ENCODE measurements at regions not wholly inside any gene's neighbourhood (a gene's known extent, or its start where the extent isn't known, plus 50 kb on each side); places are given as distances from the start of the nearest gene placed in this dataset.
"Not testable (repeated sequence)": the region's sequence is repeated elsewhere in the genome, so short reads cannot be mapped to it uniquely, and the experiment has no call there.

GRCh38 chr4:12116009-12116552, 687.4 kb upstream of the HS3ST1 start:
- TF ChIP-seq CTCF (IDR thresholded peaks at IDR 0.05; ENCODE audit: control insufficient read depth, insufficient read depth, low read depth, low read length, missing control alignments) = no peak
- DNase-seq (ENCODE audit: low read depth) = no peak
- H3K4me3 ChIP-seq (ENCODE audit: control insufficient read depth, low read depth, low read length) = no peak overlapping the region

GRCh38 chr4:12110627-12111026, 681.9 kb upstream of the HS3ST1 start:
- H3K4me3 ChIP-seq (ENCODE audit: control insufficient read depth, low read depth, low read length) = no peak overlapping the region
- no peak for DNase-seq (ENCODE audit: low read depth)
- TF ChIP-seq CTCF (IDR thresholded peaks at IDR 0.05; ENCODE audit: control insufficient read depth, insufficient read depth, low read depth, low read length, missing control alignments) = no peak

GRCh38 chr4:12109056-12109455, 680.4 kb upstream of the HS3ST1 start:
- DNase-seq (ENCODE audit: low read depth); H3K4me3 ChIP-seq (ENCODE audit: control insufficient read depth, low read depth, low read length): not testable (repeated sequence)

- no peak for TF ChIP-seq CTCF (IDR thresholded peaks at IDR 0.05; ENCODE audit: control insufficient read depth, insufficient read depth, low read depth, low read length, missing control alignments)
- DNase-seq (ENCODE audit: low read depth) = no peak
These were observed 676.8 kb upstream of the HS3ST1 start for GRCh38 chr4:12105519-12105918.

GRCh38 chr4:12089920-12090319, 661.2 kb upstream of the HS3ST1 start:
- not testable (repeated sequence) for H3K4me3 ChIP-seq (ENCODE audit: control insufficient read depth, low read depth, low read length); DNase-seq (ENCODE audit: low read depth)

More at GRCh38 chr4:12105519-12105918, 676.8 kb upstream of the HS3ST1 start:
- no peak overlapping the region for H3K4me3 ChIP-seq (ENCODE audit: control insufficient read depth, low read depth, low read length)

GRCh38 chr4:12084690-12085089, 656.0 kb upstream of the HS3ST1 start:
- DNase-seq (ENCODE audit: low read depth) = no peak
- no peak for TF ChIP-seq CTCF (IDR thresholded peaks at IDR 0.05; ENCODE audit: control insufficient read depth, insufficient read depth, low read depth, low read length, missing control alignments)
- H3K4me3 ChIP-seq (ENCODE audit: control insufficient read depth, low read depth, low read length) = no peak overlapping the region

GRCh38 chr4:12071316-12071715, 642.6 kb upstream of the HS3ST1 start:
- no peak for TF ChIP-seq CTCF (IDR thresholded peaks at IDR 0.05; ENCODE audit: control insufficient read depth, insufficient read depth, low read depth, low read length, missing control alignments)
- H3K4me3 ChIP-seq (ENCODE audit: control insufficient read depth, low read depth, low read length) = no peak overlapping the region
- DNase-seq (ENCODE audit: low read depth) = no peak

GRCh38 chr4:12053966-12054365, 625.3 kb upstream of the HS3ST1 start:
- DNase-seq (ENCODE audit: low read depth) = no peak
- no peak overlapping the region for H3K4me3 ChIP-seq (ENCODE audit: control insufficient read depth, low read depth, low read length)
- no peak for TF ChIP-seq CTCF (IDR thresholded peaks at IDR 0.05; ENCODE audit: control insufficient read depth, insufficient read depth, low read depth, low read length, missing control alignments)
